GM19468 (cell line): ENCODE measurements at regions not wholly inside any gene's neighbourhood (a gene's known extent, or its start where the extent isn't known, plus 50 kb on each side); places are given as distances from the start of the nearest gene placed in this dataset.

ENCODE experiments used
- ATAC-seq: cut with Tn5 transposase; IDR thresholded peaks from one replicate; pipeline ENCODE4 v1.9.1; 2021; ENCODE audit warnings: mild to moderate bottlenecking, moderate library complexity, moderate number of reproducible peaks; ENCODE audit not compliant: unreplicated experiment; ENCODE audit errors: extremely low read depth

- ATAC-seq: no peak
Observed at GRCh38 chr1:96990136-96990535, 268.6 kb downstream of the PTBP2 start.

GRCh38 chr1:96991261-96991660 lies 269.7 kb downstream of the PTBP2 start:
- no peak for ATAC-seq

GRCh38 chr1:96992871-96993270 lies 271.3 kb downstream of the PTBP2 start:
- ATAC-seq: no peak

- no peak for ATAC-seq
Observed at GRCh38 chr1:96995351-96995750, 273.8 kb downstream of the PTBP2 start.

- ATAC-seq: no peak
Observed at GRCh38 chr1:96996001-96996400, 274.4 kb downstream of the PTBP2 start.

GRCh38 chr1:96997717-96998116 lies 276.1 kb downstream of the PTBP2 start:
- no peak for ATAC-seq

GRCh38 chr1:96998466-96998865 lies 276.9 kb downstream of the PTBP2 start:
- ATAC-seq: no peak

GRCh38 chr1:96999191-96999590 lies 277.6 kb downstream of the PTBP2 start:
- no peak for ATAC-seq

- no peak for ATAC-seq
Observed at GRCh38 chr1:97004054-97004453, 282.5 kb downstream of the PTBP2 start.

- no peak for ATAC-seq
Observed at GRCh38 chr1:97004743-97005142, 283.2 kb downstream of the PTBP2 start.

- ATAC-seq: no peak
Observed at GRCh38 chr1:97006044-97006661, 284.6 kb downstream of the PTBP2 start.

- no peak for ATAC-seq
Observed at GRCh38 chr1:97007840-97008604, 286.4 kb downstream of the PTBP2 start.

- ATAC-seq: no peak
Observed at GRCh38 chr1:97010566-97011264, 289.1 kb downstream of the PTBP2 start.

GRCh38 chr1:97013136-97013535 lies 291.6 kb downstream of the PTBP2 start:
- no peak for ATAC-seq

GRCh38 chr1:97013941-97014340 lies 292.4 kb downstream of the PTBP2 start:
- no peak for ATAC-seq

- no peak for ATAC-seq
Observed at GRCh38 chr1:97014426-97014825, 292.8 kb downstream of the PTBP2 start.

- no peak for ATAC-seq
Observed at GRCh38 chr1:97017895-97018294, 296.3 kb downstream of the PTBP2 start.
